Erythroblast (primary cell): ENCODE measurements at regions not wholly inside any gene's neighbourhood (a gene's known extent, or its start where the extent isn't known, plus 50 kb on each side); places are given as distances from the start of the nearest gene placed in this dataset.

Experiments
- GATA1 ChIP-seq: IDR thresholded peaks from 2 replicates; pipeline ENCODE4 v1.6.1; 2011; ENCODE audit warnings: low read depth, mild to moderate bottlenecking, control low read depth, low read length, moderate library complexity
- POLR2A ChIP-seq: IDR thresholded peaks from 2 replicates; pipeline ENCODE4 v1.6.1; 2011; ENCODE audit warnings: mild to moderate bottlenecking, low read length

DNA sequence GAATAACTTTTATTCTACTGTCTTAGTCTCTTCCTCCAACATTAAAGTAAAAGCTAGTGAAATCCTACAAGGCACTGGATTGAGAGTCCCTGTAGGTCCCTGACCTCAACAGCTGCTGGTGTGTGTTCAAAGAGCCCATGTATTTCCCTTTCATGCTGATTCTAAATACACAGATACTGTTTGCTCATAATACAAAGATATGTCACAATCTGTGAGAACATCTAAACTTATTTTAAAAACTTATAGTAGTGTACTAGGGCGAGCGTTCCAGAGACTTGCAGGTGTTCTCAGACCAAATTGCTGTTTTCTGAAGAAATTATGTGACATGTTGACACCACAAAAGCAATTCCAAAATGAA is 145.9 kb upstream of the LIPC start:
- TF ChIP-seq POLR2A (no peak), GATA1 (no peak)
